Spleen (tissue), 7 donors: ENCODE measurements at regions not wholly inside any gene's neighbourhood (a gene's known extent, or its start where the extent isn't known, plus 50 kb on each side); places are given as distances from the start of the nearest gene placed in this dataset.

Source experiments
- POLR2AphosphoS5 ChIP-seq, 3 donors: sonication (generic); formaldehyde crosslinking; IDR thresholded peaks; one replicate each; pipeline ENCODE4 v1.5.1; 2017; ENCODE audit warnings: antibody characterized with exemption in 3 of 3
- TF ChIP-seq, protein P1 (sequence below), 11 experiments: fragments of 200-600 bp in 7 of 11; fragments of 450-650 bp in 4 of 11; sonication (generic) in 4 of 11; IDR thresholded peaks in 8 of 11; conservative IDR thresholded peaks in 3 of 11; 1 replicate in 7 of 11; 2 replicates in 4 of 11; pipeline versions ENCODE4 v1.4.0 to v1.8.0; 2016 to 2021; ENCODE audit warnings: antibody characterized with exemption in 11 of 11, inconsistent platforms in 4 of 11, mild to moderate bottlenecking in 1 of 11
- donor health status: DM: no; HTN: no; CAD: no; lungs with moderate emphysema.
- donor health status: DM: no; HTN: no; CAD: no.
- donor health status: DM: no; HTN: no; CAD: no.

DNA sequence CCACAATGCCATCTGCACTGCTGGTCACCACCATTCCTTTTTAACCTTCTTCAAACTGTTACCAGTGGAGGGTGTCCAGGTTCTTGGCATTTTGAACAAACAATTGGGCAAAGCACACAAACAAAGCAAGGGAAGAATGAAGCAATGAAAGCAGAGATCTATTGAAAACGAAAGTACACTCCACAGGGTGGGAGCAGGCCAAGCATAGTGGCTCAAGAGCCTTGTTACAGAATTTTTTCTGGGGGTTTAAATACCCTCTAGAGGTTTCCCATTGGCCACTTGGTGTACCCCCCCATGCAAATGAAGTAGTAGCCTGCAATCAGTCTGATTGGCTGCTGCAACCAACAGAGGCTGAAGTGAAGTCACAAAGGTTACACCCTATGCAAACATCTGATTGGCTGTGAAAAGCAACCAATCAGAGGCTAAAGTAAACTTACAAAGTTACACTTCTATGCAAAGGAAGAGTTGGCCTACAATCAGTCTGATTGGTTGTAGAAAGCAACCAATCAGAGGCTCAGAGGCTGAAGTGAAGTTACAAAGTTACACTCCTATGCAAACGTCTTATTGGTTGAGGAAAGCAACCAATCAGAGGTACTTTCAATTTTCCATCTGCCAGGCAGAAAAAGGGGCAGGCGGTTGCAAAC lies 103.2 kb upstream of the WAC start:
- TF ChIP-seq, protein P1, sequence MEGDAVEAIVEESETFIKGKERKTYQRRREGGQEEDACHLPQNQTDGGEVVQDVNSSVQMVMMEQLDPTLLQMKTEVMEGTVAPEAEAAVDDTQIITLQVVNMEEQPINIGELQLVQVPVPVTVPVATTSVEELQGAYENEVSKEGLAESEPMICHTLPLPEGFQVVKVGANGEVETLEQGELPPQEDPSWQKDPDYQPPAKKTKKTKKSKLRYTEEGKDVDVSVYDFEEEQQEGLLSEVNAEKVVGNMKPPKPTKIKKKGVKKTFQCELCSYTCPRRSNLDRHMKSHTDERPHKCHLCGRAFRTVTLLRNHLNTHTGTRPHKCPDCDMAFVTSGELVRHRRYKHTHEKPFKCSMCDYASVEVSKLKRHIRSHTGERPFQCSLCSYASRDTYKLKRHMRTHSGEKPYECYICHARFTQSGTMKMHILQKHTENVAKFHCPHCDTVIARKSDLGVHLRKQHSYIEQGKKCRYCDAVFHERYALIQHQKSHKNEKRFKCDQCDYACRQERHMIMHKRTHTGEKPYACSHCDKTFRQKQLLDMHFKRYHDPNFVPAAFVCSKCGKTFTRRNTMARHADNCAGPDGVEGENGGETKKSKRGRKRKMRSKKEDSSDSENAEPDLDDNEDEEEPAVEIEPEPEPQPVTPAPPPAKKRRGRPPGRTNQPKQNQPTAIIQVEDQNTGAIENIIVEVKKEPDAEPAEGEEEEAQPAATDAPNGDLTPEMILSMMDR (IDR thresholded peaks at IDR 0.05 in 8 of 11, conservative IDR thresholded peaks at IDR 0.05 in 3 of 11): no peak
- no peak for TF ChIP-seq POLR2AphosphoS5 (IDR thresholded peaks at IDR 0.05)
